Ramos (cell line): ENCODE measurements at regions not wholly inside any gene's neighbourhood (a gene's known extent, or its start where the extent isn't known, plus 50 kb on each side); places are given as distances from the start of the nearest gene placed in this dataset.
"Not testable (repeated sequence)": the region's sequence is repeated elsewhere in the genome, so short reads cannot be mapped to it uniquely, and the experiment has no call there.

ENCODE experiments used
- in situ Hi-C: fragments of 300-500 bp; cut with MboI; formaldehyde crosslinking; loops from one replicate; pipeline ENCODE4 v1.14.3; 2022; ENCODE audit warnings: low sequenced_read_pairs; ENCODE audit not compliant: unreplicated experiment

DNA sequence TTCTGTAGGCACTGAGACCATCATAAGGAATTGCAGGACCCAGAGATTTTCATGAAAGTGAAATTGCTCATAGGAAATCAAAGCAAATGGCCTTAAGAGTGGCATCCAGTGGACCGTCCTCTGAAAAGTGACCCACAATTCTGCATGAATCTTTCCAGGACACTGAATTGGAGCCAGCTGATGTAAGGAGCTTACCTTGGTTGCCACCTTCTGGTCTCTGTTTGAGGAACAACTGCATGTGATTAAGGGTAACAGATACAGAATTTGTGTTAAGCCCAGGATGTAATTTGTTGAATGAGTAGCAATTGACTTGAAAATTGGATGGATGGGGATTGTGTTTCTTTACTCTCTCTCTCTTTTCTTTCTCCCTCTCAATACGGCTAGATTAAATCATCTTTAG is 49.9 kb upstream of the GAS1 start:
- in situ Hi-C loops, result no loop called here

- in situ Hi-C loops, result no loop called here
Measured at GRCh38 chr9:86997951-86998350, 50.6 kb upstream of the GAS1 start.

DNA sequence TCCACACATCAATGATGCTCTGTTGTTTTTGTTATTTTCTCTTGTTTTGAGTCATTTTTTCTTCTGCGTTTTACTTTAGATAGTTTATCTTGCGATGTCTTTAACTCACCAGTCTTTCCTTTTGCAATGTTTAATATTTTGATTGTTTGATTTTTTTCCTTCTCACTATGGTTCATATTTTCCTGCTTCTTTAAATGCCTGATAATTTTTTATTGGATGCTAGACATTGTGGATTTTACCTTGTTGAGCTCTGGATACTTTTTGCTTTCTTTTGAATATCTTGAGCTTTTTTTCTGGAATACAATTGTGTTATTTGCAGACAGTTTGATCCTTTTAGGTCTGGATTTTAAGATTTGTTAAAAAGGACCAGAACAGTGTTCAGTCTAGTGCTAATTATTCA is 55.2 kb upstream of the GAS1 start:
- in situ Hi-C loops, result no loop called here

- in situ Hi-C loops, result no loop called here
Measured at GRCh38 chr9:87004016-87004415, 56.7 kb upstream of the GAS1 start.

DNA sequence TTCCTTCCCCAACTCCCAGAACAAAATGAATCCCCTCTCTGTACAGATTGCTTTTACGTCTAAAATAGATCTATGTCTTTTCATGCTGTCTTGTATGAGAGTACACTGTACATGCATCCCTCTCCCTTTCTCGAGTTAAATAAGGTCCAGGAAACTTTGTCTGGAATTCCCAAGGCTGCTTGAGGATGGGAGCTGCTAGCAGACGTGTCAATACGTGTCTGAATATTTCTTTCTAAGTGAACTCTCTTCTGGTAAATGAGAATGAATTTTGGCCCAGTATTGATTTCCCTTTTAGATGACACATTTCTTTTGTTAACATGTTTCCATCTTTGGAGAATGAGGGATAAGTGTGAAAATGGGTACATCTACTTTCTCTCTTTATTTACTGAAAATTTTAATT is 59.6 kb upstream of the GAS1 start:
- in situ Hi-C loops, result no loop called here

- in situ Hi-C loops, result no loop called here
Measured at GRCh38 chr9:87007711-87008366, 60.5 kb upstream of the GAS1 start.

DNA sequence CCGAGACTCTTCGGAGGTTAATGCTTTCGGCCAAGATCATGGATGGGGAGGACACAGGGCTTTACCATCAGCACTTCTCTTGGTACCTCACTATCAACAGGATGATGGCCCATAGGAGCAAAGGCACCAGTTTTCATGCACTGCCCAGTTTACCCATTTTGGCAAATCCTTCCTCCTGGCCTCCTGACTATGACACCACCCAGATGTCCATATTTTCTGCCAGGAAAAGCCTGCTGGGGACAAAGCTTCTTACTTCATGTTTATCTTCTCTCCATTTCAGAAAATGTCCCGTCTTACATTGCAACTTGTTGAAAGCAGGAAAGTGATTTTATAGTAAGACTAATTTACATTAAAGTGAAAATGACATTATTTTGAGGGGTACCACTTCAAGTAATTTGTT is 61.4 kb upstream of the GAS1 start:
- in situ Hi-C loops, result no loop called here

GRCh38 chr9:87010626-87011025 is 63.3 kb upstream of the GAS1 start:
- in situ Hi-C loops, result no loop called here

DNA sequence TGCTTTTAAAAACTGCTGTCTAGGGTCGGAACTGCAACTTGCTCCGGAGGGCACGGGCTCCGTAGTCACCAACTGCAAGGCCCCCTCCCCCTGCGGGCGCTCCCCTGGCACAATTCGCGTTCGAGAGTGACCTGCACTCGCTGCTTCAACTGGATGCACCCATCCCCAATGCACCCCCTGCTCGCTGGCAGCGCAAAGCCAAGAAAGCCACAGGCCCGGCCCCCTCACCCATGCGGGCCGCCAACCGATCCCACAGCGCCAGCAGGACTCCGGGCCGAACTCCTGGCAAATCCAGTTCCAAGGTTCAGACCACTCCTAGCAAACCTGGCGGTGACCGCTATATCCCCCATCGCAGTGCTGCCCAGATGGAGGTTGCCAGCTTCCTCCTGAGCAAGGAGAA is 64.2 kb upstream of the GAS1 start:
- in situ Hi-C loops, result no loop called here

- in situ Hi-C loops, result no loop called here
Measured at GRCh38 chr9:87013490-87013889, 66.2 kb upstream of the GAS1 start.

GRCh38 chr9:87014436-87014835 is 67.1 kb upstream of the GAS1 start:
- in situ Hi-C loops, result no loop called here

- in situ Hi-C loops, result no loop called here
Measured at GRCh38 chr9:87016681-87017080, 69.4 kb upstream of the GAS1 start.

DNA sequence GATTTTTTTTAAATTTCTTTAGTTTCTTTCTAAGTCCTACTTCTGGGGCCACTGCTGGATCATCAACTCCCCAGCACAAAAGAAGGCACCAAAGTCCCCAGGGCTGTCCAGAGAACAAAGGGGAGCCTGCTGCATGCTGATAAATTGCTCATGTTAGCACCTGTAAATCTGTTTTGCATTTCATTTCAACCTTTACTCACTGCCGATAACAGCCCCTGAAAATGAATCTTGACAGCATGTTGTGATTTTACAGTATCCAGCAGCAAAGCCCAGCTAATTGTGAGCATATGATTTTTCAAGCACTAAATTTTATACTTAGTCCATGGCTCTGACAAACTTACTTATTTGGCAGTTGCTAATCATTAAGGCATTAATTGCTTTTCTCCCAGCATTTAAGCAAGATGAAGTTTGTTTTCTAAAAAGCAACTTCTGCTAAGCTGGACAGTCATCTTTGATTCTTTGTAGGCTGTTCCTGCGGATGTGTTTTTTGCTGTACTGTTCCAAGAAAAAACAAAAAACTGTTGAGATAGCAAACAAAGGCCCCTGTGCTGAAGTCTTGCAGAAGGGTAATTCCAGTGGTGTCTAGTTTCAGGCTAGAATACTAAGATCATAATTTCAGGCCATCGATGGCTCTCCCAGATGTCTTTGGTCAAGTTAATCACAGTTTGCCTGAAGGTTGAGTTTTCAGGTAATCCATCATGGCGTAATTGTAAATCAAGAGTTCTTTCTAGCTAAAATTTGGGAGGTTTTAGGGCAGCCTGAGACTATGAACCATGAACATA is 73.1 kb upstream of the GAS1 start:
- in situ Hi-C loops, result no loop called here

DNA sequence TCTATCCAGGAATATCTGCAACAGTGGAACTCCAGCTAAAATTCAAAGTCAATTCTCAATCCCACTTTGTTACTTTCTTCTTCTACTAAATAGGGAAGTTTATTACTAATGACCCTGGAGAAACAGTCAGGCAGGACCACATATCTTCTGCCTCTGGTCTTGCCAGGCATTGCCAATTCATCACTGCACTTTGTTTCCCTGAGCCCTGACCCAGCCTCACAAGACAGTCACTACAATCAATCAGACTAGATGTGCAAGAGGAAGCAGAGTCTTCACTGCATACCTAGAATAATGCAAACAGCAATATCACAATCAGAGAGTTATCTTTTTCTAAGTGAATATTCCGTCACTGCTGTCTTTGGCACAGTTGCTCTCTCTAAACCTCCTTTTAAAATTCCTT is 74.9 kb upstream of the GAS1 start:
- in situ Hi-C loops, result no loop called here

GRCh38 chr9:87026204-87026603 is 78.9 kb upstream of the GAS1 start:
- in situ Hi-C loops, result no loop called here

DNA sequence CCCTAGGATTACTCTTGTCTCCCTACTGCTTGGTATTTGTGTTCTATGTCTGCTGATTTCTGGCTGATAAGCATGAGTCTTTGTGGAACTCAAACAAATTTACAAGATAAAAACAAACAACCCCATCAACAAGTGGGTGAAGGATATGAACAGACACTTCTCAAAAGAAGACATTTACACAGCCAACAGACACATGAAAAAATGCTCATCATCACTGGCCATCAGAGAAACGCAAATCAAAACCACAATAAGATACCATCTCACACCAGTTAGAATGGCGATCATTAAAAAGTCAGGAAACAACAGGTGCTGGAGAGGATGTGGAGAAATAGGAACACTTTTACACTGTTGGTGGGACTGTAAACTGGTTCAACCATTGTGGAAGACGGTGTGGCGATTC is 81.5 kb upstream of the GAS1 start:
- in situ Hi-C loops, result not testable (repeated sequence)

- in situ Hi-C loops, result no loop called here
Measured at GRCh38 chr9:87029905-87030304, 82.6 kb upstream of the GAS1 start.

DNA sequence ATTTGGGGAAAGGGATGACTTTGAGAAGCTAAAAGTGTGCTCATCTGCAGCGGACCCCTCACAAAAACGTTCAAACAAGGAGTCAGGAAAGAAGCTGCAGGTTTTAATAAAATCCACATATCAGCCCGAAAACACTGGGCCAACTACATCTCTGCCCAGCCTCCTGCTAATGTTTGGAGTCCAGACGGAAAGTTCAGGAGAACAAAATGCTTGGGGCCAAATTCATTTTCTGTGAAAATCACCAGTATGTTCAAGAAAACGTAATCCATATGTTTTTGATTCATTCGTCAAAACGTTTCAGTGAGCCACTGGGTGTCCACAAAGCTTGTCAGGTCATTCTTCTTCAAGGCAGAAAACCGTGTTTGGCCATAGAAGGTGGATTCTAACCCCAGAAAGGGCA is 87.5 kb upstream of the GAS1 start:
- in situ Hi-C loops, result no loop called here

- in situ Hi-C loops, result no loop called here
Measured at GRCh38 chr9:87035879-87036278, 88.6 kb upstream of the GAS1 start.

GRCh38 chr9:87036506-87036905 is 89.2 kb upstream of the GAS1 start:
- in situ Hi-C loops, result no loop called here

DNA sequence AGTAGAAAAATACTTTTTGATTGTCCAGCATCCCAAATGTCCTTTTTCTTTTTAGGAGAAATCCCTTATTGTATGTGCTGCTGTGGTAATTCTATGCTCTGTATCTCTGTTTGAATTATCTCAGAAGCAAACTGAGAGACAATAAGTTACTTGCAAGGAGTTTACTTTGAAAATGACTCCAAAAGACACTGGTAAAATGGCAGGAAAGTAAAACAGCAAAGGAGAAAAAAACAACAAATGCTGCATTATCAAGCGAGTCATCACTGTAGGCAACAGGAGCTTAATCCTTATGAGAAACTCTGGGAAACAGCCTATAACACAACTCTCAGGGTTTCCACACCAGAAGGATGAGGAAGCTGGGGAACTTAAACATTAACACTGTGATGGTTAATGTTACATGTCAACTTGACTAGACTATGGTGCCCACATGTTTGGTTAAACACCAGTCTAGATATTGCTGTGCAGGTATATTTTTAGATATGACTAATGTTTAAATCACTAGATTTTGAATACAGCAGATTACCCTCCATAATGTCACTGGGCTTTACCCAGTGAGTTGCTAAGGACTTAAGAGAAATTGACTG is 92.6 kb upstream of the GAS1 start:
- in situ Hi-C loops, result no loop called here
